ENCODE measurements at regions not wholly inside any gene's neighbourhood (a gene's known extent, or its start where the extent isn't known, plus 50 kb on each side); places are given as distances from the start of the nearest gene placed in this dataset.
"Not testable (repeated sequence)": the region's sequence is repeated elsewhere in the genome, so short reads cannot be mapped to it uniquely, and the experiment has no call there.

- no peak overlapping the region for H3K4me3 ChIP-seq (ENCODE audit: low read length)
- H3K27me3 ChIP-seq (ENCODE audit: insufficient read depth, low read length), result no peaks in the 10 kb centered on the region
- no peak overlapping the region for H2AFZ ChIP-seq (ENCODE audit: low read depth, low read length)
- no peaks in the 10 kb centered on the region for H3K36me3 ChIP-seq (ENCODE audit: insufficient read depth, low read length)
- H3K9me3 ChIP-seq (ENCODE audit: low read length), result no peaks in the 10 kb centered on the region
- H3K4me1 ChIP-seq (ENCODE audit: insufficient read depth, low read length), result no peaks in the 10 kb centered on the region
Observed at GRCh38 chr7:82616059-82616728, 172.6 kb upstream of the CACNA2D1 start.

- no peaks in the 10 kb centered on the region for H3K27me3 ChIP-seq (ENCODE audit: insufficient read depth, low read length)
- H3K9me3 ChIP-seq (ENCODE audit: low read length), result no peaks in the 10 kb centered on the region
- no peaks in the 10 kb centered on the region for H3K36me3 ChIP-seq (ENCODE audit: insufficient read depth, low read length)
- no peak overlapping the region for H3K4me3 ChIP-seq (ENCODE audit: low read length)
- H2AFZ ChIP-seq (ENCODE audit: low read depth, low read length), result no peak overlapping the region
- no peaks in the 10 kb centered on the region for H3K4me1 ChIP-seq (ENCODE audit: insufficient read depth, low read length)
Observed at GRCh38 chr7:82615527-82615926, 171.9 kb upstream of the CACNA2D1 start.

GRCh38 chr7:82609746-82610145, 166.2 kb upstream of the CACNA2D1 start:
- Histone ChIP-seq H2AFZ (ENCODE audit: low read depth, low read length) (no peak overlapping the region), H3K9me3 (ENCODE audit: low read length) (no peaks in the 10 kb centered on the region), H3K27me3 (ENCODE audit: insufficient read depth, low read length) (no peaks in the 10 kb centered on the region), H3K36me3 (ENCODE audit: insufficient read depth, low read length) (no peaks in the 10 kb centered on the region), H3K4me1 (ENCODE audit: insufficient read depth, low read length) (no peaks in the 10 kb centered on the region), H3K4me3 (ENCODE audit: low read length) (no peak overlapping the region)

GRCh38 chr7:82605247-82605864, 161.8 kb upstream of the CACNA2D1 start:
- H3K4me1 ChIP-seq (ENCODE audit: insufficient read depth, low read length), result peaks cover 5% of the 10 kb centered on the region
- no peaks in the 10 kb centered on the region for H3K36me3 ChIP-seq (ENCODE audit: insufficient read depth, low read length)
- H3K27me3 ChIP-seq (ENCODE audit: insufficient read depth, low read length), result no peaks in the 10 kb centered on the region
- no peaks in the 10 kb centered on the region for H3K9me3 ChIP-seq (ENCODE audit: low read length)
- no peak overlapping the region for H2AFZ ChIP-seq (ENCODE audit: low read depth, low read length)
- H3K4me3 ChIP-seq (ENCODE audit: low read length), result no peak overlapping the region

GRCh38 chr7:82602066-82602465, 158.5 kb upstream of the CACNA2D1 start:
- Histone ChIP-seq H3K9me3 (ENCODE audit: low read length) (no peaks in the 10 kb centered on the region), H2AFZ (ENCODE audit: low read depth, low read length) (no peak overlapping the region), H3K36me3 (ENCODE audit: insufficient read depth, low read length) (no peaks in the 10 kb centered on the region), H3K4me3 (ENCODE audit: low read length) (no peak overlapping the region), H3K4me1 (ENCODE audit: insufficient read depth, low read length) (peaks cover 13% of the 10 kb centered on the region), H3K27me3 (ENCODE audit: insufficient read depth, low read length) (no peaks in the 10 kb centered on the region)

- peaks cover 13% of the 10 kb centered on the region for H3K4me1 ChIP-seq (ENCODE audit: insufficient read depth, low read length)
- H3K9me3 ChIP-seq (ENCODE audit: low read length), result no peaks in the 10 kb centered on the region
- H2AFZ ChIP-seq (ENCODE audit: low read depth, low read length), result no peak overlapping the region
- no peaks in the 10 kb centered on the region for H3K36me3 ChIP-seq (ENCODE audit: insufficient read depth, low read length)
- no peak overlapping the region for H3K4me3 ChIP-seq (ENCODE audit: low read length)
- no peaks in the 10 kb centered on the region for H3K27me3 ChIP-seq (ENCODE audit: insufficient read depth, low read length)
Observed at GRCh38 chr7:82600531-82600930, 157.0 kb upstream of the CACNA2D1 start.

GRCh38 chr7:82599895-82600294, 156.3 kb upstream of the CACNA2D1 start:
- Histone ChIP-seq H3K36me3 (ENCODE audit: insufficient read depth, low read length) (no peaks in the 10 kb centered on the region), H3K27me3 (ENCODE audit: insufficient read depth, low read length) (no peaks in the 10 kb centered on the region), H3K9me3 (ENCODE audit: low read length) (no peaks in the 10 kb centered on the region), H3K4me3 (ENCODE audit: low read length) (no peak overlapping the region), H2AFZ (ENCODE audit: low read depth, low read length) (no peak overlapping the region), H3K4me1 (ENCODE audit: insufficient read depth, low read length) (peaks cover 15% of the 10 kb centered on the region)

GRCh38 chr7:82598958-82599357, 155.4 kb upstream of the CACNA2D1 start:
- H3K4me1 ChIP-seq (ENCODE audit: insufficient read depth, low read length), result peaks cover 23% of the 10 kb centered on the region

GRCh38 chr7:82595795-82596194, 152.2 kb upstream of the CACNA2D1 start:
- H3K27me3 ChIP-seq (ENCODE audit: insufficient read depth, low read length); H3K36me3 ChIP-seq (ENCODE audit: insufficient read depth, low read length); H2AFZ ChIP-seq (ENCODE audit: low read depth, low read length); H3K9me3 ChIP-seq (ENCODE audit: low read length); H3K4me3 ChIP-seq (ENCODE audit: low read length): not testable (repeated sequence)
- H3K4me1 ChIP-seq (ENCODE audit: insufficient read depth, low read length), result peaks cover 22% of the 10 kb centered on the region

More at GRCh38 chr7:82598958-82599357, 155.4 kb upstream of the CACNA2D1 start:
- H3K9me3 ChIP-seq (ENCODE audit: low read length), result no peaks in the 10 kb centered on the region
- H3K36me3 ChIP-seq (ENCODE audit: insufficient read depth, low read length), result no peaks in the 10 kb centered on the region
- H3K4me3 ChIP-seq (ENCODE audit: low read length), result no peak overlapping the region
- H2AFZ ChIP-seq (ENCODE audit: low read depth, low read length), result no peak overlapping the region
- no peaks in the 10 kb centered on the region for H3K27me3 ChIP-seq (ENCODE audit: insufficient read depth, low read length)

- H3K27me3 ChIP-seq (ENCODE audit: insufficient read depth, low read length), result no peaks in the 10 kb centered on the region
- H2AFZ ChIP-seq (ENCODE audit: low read depth, low read length), result no peak overlapping the region
- H3K9me3 ChIP-seq (ENCODE audit: low read length), result no peaks in the 10 kb centered on the region
- peaks cover 16% of the 10 kb centered on the region for H3K4me1 ChIP-seq (ENCODE audit: insufficient read depth, low read length)
- no peak overlapping the region for H3K4me3 ChIP-seq (ENCODE audit: low read length)
- no peaks in the 10 kb centered on the region for H3K36me3 ChIP-seq (ENCODE audit: insufficient read depth, low read length)
Observed at GRCh38 chr7:82595176-82595575, 151.6 kb upstream of the CACNA2D1 start.

GRCh38 chr7:82594665-82595064, 151.1 kb upstream of the CACNA2D1 start:
- Histone ChIP-seq H3K27me3 (ENCODE audit: insufficient read depth, low read length) (no peaks in the 10 kb centered on the region), H3K4me3 (ENCODE audit: low read length) (peak overlapping the region; percentile 29), H2AFZ (ENCODE audit: low read depth, low read length) (peak overlapping the region; percentile 70), H3K36me3 (ENCODE audit: insufficient read depth, low read length) (no peaks in the 10 kb centered on the region), H3K9me3 (ENCODE audit: low read length) (no peaks in the 10 kb centered on the region), H3K4me1 (ENCODE audit: insufficient read depth, low read length) (peaks cover 11% of the 10 kb centered on the region)

GRCh38 chr7:82593780-82594179, 150.2 kb upstream of the CACNA2D1 start:
- H3K4me1 ChIP-seq (ENCODE audit: insufficient read depth, low read length), result peaks cover 10% of the 10 kb centered on the region
- no peaks in the 10 kb centered on the region for H3K27me3 ChIP-seq (ENCODE audit: insufficient read depth, low read length)
- H3K9me3 ChIP-seq (ENCODE audit: low read length), result no peaks in the 10 kb centered on the region
- no peaks in the 10 kb centered on the region for H3K36me3 ChIP-seq (ENCODE audit: insufficient read depth, low read length)
- H2AFZ ChIP-seq (ENCODE audit: low read depth, low read length), result no peak overlapping the region
- no peak overlapping the region for H3K4me3 ChIP-seq (ENCODE audit: low read length)

GRCh38 chr7:82592416-82592815, 148.8 kb upstream of the CACNA2D1 start:
- Histone ChIP-seq H3K9me3 (ENCODE audit: low read length) (no peaks in the 10 kb centered on the region), H2AFZ (ENCODE audit: low read depth, low read length) (no peak overlapping the region), H3K4me3 (ENCODE audit: low read length) (no peak overlapping the region), H3K4me1 (ENCODE audit: insufficient read depth, low read length) (peaks cover 10% of the 10 kb centered on the region), H3K36me3 (ENCODE audit: insufficient read depth, low read length) (no peaks in the 10 kb centered on the region), H3K27me3 (ENCODE audit: insufficient read depth, low read length) (no peaks in the 10 kb centered on the region)

- Histone ChIP-seq H3K36me3 (ENCODE audit: insufficient read depth, low read length) (no peaks in the 10 kb centered on the region), H3K4me1 (ENCODE audit: insufficient read depth, low read length) (no peaks in the 10 kb centered on the region), H3K4me3 (ENCODE audit: low read length) (no peak overlapping the region), H3K9me3 (ENCODE audit: low read length) (no peaks in the 10 kb centered on the region), H3K27me3 (ENCODE audit: insufficient read depth, low read length) (no peaks in the 10 kb centered on the region), H2AFZ (ENCODE audit: low read depth, low read length) (no peak overlapping the region)
Observed at GRCh38 chr7:82579047-82579446, 135.5 kb upstream of the CACNA2D1 start.
